HG03521 (cell line): ENCODE measurements at regions not wholly inside any gene's neighbourhood (a gene's known extent, or its start where the extent isn't known, plus 50 kb on each side); places are given as distances from the start of the nearest gene placed in this dataset.
"Not testable (repeated sequence)": the region's sequence is repeated elsewhere in the genome, so short reads cannot be mapped to it uniquely, and the experiment has no call there.

Experiments
- ATAC-seq: cut with Tn5 transposase; IDR thresholded peaks from one replicate; pipeline ENCODE4 v1.9.1; 2021; ENCODE audit warnings: mild to moderate bottlenecking, moderate library complexity; ENCODE audit not compliant: unreplicated experiment

- ATAC-seq = not testable (repeated sequence)
These were observed 70.2 kb downstream of the ZNF726 start for GRCh38 chr19:23984911-23985310.

GRCh38 chr19:23986623-23987022 lies 71.9 kb downstream of the ZNF726 start:
- no peak for ATAC-seq

GRCh38 chr19:23991170-23991569 lies 76.5 kb downstream of the ZNF726 start:
- ATAC-seq = no peak

GRCh38 chr19:23992348-23992747 lies 77.7 kb downstream of the ZNF726 start:
- no peak for ATAC-seq

- ATAC-seq = no peak
These were observed 78.8 kb downstream of the ZNF726 start for GRCh38 chr19:23993440-23993839.

GRCh38 chr19:23996549-23996948 lies 81.9 kb downstream of the ZNF726 start:
- ATAC-seq = no peak

- no peak for ATAC-seq
These were observed 83.9 kb downstream of the ZNF726 start for GRCh38 chr19:23998568-23998967.

GRCh38 chr19:23999821-24000610 lies 85.3 kb downstream of the ZNF726 start:
- ATAC-seq = no peak

GRCh38 chr19:24000656-24001055 lies 86.0 kb downstream of the ZNF726 start:
- no peak for ATAC-seq

- no peak for ATAC-seq
These were observed 84.6 kb upstream of the ZNF254 start for GRCh38 chr19:24002256-24002945.

- no peak for ATAC-seq
These were observed 83.5 kb upstream of the ZNF254 start for GRCh38 chr19:24003537-24003936.

GRCh38 chr19:24004166-24004565 lies 82.8 kb upstream of the ZNF254 start:
- no peak for ATAC-seq

GRCh38 chr19:24029941-24030636 lies 56.9 kb upstream of the ZNF254 start:
- no peak for ATAC-seq

GRCh38 chr19:24032651-24033050 lies 54.3 kb upstream of the ZNF254 start:
- ATAC-seq = no peak

- peak; percentile 92 for ATAC-seq
These were observed 53.6 kb upstream of the ZNF254 start for GRCh38 chr19:24033301-24033962.

- ATAC-seq = peak; percentile 26
These were observed 53.0 kb upstream of the ZNF254 start for GRCh38 chr19:24033963-24034342.

GRCh38 chr19:24035261-24035880 lies 51.6 kb upstream of the ZNF254 start:
- ATAC-seq = not testable (repeated sequence)
